ENCODE measurements at regions not wholly inside any gene's neighbourhood (a gene's known extent, or its start where the extent isn't known, plus 50 kb on each side); places are given as distances from the start of the nearest gene placed in this dataset.

DNA sequence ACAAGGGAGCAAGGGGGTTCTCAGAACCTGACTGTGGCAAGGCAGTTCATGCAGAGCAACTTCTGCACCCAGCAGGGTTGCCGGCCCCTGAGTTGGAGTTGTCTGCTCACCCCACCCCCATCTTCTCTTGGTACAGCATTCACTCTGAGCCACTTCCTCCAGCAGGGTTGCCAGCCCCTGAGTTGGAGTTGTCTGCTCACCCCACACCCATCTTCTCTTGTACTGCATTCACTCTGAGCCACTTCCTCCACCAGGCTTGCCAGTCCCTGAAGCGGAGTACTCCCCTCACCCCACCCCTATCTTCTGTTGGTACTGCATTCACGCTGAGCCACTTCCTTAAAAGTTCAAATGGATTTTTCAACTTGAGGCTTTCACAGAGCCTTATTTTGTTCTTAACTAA is 79.7 kb upstream of the SYNDIG1 start:
- TF ChIP-seq, protein P1, sequence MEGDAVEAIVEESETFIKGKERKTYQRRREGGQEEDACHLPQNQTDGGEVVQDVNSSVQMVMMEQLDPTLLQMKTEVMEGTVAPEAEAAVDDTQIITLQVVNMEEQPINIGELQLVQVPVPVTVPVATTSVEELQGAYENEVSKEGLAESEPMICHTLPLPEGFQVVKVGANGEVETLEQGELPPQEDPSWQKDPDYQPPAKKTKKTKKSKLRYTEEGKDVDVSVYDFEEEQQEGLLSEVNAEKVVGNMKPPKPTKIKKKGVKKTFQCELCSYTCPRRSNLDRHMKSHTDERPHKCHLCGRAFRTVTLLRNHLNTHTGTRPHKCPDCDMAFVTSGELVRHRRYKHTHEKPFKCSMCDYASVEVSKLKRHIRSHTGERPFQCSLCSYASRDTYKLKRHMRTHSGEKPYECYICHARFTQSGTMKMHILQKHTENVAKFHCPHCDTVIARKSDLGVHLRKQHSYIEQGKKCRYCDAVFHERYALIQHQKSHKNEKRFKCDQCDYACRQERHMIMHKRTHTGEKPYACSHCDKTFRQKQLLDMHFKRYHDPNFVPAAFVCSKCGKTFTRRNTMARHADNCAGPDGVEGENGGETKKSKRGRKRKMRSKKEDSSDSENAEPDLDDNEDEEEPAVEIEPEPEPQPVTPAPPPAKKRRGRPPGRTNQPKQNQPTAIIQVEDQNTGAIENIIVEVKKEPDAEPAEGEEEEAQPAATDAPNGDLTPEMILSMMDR (IDR thresholded peaks at IDR 0.05): no peak
- no peak for TF ChIP-seq ZFX (IDR thresholded peaks at IDR 0.05; ENCODE audit: borderline replicate concordance)
